ENCODE measurements at regions not wholly inside any gene's neighbourhood (a gene's known extent, or its start where the extent isn't known, plus 50 kb on each side); places are given as distances from the start of the nearest gene placed in this dataset.

DNA sequence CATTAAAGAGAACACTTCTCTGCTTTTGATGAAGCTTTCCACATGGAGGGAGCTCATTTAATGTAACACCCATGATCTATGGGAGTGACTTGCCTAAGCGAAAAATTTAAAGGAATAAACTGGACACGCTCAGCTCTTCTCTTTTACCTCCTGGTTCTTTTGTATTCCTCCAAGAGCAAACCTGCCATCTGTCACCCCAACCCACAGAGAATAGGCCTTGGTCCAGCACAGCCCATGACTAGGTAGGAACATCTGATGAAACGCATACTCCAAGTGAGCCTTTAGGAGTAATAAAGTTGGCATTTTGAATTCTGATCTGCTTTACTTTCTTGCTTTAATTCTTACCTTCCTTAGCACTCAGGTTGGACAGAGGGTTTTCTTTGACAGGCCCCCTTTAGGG lies 389.0 kb downstream of the HNRNPD start:
- TF ChIP-seq, protein P1, sequence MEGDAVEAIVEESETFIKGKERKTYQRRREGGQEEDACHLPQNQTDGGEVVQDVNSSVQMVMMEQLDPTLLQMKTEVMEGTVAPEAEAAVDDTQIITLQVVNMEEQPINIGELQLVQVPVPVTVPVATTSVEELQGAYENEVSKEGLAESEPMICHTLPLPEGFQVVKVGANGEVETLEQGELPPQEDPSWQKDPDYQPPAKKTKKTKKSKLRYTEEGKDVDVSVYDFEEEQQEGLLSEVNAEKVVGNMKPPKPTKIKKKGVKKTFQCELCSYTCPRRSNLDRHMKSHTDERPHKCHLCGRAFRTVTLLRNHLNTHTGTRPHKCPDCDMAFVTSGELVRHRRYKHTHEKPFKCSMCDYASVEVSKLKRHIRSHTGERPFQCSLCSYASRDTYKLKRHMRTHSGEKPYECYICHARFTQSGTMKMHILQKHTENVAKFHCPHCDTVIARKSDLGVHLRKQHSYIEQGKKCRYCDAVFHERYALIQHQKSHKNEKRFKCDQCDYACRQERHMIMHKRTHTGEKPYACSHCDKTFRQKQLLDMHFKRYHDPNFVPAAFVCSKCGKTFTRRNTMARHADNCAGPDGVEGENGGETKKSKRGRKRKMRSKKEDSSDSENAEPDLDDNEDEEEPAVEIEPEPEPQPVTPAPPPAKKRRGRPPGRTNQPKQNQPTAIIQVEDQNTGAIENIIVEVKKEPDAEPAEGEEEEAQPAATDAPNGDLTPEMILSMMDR (IDR thresholded peaks at IDR 0.05) = no peak
- TF ChIP-seq POLR2A (IDR thresholded peaks at IDR 0.05; ENCODE audit: low read depth) = no peak
